G401.6 (cell line): ENCODE measurements at regions not wholly inside any gene's neighbourhood (a gene's known extent, or its start where the extent isn't known, plus 50 kb on each side); places are given as distances from the start of the nearest gene placed in this dataset.
"Not testable (repeated sequence)": the region's sequence is repeated elsewhere in the genome, so short reads cannot be mapped to it uniquely, and the experiment has no call there.

Experiments used
- FAIRE-seq: peaks from 2 replicates; lab custom pipeline; 2012; peaks lifted over from hg19 to GRCh38; lab: Jason Lieb, UNC

DNA sequence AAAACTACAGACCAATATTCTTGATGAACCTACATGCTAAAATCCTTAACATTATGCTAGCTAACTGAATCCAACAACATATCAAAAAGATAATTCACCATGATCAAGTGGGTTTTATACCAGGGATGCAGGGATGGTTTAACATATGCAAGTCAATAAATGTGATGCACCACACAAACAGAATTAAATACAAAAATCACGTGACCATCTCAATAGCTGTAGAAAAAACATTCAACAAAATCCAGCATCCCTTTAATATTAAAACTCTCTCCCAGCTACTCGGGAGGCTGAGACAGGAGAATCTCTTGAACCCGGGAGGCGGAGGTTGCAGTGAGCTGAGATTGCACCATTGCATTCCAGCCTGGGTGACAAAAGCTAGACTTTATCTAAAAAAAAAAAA lies 1056.8 kb downstream of the TSN start:
- not testable (repeated sequence) for FAIRE-seq

DNA sequence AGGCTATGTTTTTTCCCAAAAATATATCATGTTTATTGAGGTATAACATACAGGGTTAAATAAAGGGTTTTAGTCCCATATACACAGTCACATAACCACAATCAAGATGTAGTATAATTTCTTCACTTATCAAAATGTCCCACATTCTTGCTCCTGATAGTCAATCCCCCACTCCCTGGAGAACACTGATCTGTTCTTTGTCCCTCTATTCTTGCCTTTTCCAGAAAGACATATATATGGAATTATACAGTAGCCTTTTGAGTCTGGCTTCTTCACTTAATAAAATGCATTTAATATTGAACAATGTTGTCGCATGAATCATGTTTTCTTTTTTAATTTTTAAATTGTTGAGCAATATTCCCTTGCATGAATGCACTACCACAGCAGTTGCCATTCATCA lies 1059.7 kb downstream of the TSN start:
- no peak for FAIRE-seq

DNA sequence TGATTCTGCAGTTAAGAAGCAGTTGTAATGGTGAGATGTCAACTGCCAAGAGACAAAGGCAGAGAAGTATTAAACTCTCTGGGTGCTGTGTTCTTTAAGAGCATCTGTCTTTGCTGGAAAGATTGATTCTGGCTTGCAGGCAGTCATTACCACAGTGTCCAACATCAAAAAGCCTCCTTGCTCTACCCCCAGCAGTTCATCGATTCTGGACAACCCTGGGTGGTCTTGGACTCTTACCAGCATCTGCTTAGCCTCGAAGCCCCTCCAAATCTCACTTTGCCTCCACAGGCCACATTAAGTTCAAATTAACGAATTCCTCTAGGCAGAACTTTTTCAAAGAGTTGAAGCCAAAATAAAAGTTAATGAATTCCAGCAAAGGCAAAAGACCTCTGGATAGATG lies 1061.4 kb downstream of the TSN start:
- FAIRE-seq = no peak

DNA sequence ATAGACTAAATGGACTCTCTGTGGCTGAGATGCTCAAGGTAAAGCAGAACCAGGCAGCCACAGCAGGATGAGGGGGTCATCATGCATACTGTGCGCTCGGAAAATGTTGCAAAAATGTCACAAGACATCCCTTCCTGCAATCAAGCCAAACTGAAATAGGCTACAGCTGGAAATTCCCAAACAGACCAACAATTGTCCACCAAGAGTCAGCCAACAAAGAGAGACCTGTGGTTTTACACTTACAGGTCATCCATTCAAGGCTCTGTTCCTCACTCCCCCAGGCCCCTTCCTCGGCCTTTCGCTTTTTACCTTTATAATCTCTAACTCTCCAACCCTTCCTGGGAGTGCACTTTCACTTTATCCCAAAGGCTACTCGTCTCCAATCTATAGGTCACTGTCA lies 1066.9 kb downstream of the TSN start:
- no peak for FAIRE-seq

DNA sequence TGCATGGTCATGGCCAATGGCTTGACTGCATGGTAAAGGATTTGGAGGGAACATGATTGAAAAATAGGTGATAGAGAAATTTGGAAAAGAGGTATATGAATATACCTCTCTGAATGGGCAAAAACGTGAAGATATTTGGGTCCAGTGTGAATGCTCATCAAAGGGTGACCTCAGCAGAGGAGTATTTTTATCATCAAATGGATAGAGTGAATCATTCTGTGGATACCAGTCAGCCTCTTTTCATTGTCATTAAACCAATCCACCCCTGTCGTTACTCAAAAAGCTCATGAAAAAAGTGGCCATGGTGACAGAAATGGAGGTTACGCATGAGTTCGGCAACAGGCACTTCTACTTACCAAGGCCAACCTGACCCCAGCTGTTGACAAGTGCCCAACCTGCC lies 1074.7 kb downstream of the TSN start:
- FAIRE-seq = no peak

GRCh38 chr2:122831649-122832048 lies 1076.2 kb downstream of the TSN start:
- no peak for FAIRE-seq

DNA sequence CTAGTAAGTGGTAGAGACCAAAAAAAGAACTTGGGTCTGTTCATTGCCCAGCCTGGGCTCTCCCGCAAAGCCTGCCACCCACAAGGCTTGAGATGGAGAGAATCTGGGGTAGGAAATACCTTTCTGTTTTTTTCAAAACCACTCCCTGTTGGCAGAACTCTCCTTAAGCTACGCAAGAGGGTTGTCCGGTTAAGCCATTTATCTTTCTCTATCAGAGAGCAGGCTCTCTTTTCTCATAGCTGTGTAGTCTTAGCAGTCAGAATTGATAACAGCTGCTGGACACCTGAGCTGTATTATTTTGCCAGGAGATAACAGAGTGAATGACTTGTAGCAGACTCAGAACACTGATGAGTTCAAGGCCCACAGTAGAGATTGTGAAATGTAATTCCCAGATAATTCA lies 1088.1 kb downstream of the TSN start:
- no peak for FAIRE-seq

- no peak for FAIRE-seq
These were observed 1095.7 kb downstream of the TSN start for GRCh38 chr2:122851161-122851560.

- FAIRE-seq = no peak
These were observed 1096.6 kb downstream of the TSN start for GRCh38 chr2:122851972-122852531.

- FAIRE-seq = no peak
These were observed 1101.2 kb downstream of the TSN start for GRCh38 chr2:122856696-122857095.

DNA sequence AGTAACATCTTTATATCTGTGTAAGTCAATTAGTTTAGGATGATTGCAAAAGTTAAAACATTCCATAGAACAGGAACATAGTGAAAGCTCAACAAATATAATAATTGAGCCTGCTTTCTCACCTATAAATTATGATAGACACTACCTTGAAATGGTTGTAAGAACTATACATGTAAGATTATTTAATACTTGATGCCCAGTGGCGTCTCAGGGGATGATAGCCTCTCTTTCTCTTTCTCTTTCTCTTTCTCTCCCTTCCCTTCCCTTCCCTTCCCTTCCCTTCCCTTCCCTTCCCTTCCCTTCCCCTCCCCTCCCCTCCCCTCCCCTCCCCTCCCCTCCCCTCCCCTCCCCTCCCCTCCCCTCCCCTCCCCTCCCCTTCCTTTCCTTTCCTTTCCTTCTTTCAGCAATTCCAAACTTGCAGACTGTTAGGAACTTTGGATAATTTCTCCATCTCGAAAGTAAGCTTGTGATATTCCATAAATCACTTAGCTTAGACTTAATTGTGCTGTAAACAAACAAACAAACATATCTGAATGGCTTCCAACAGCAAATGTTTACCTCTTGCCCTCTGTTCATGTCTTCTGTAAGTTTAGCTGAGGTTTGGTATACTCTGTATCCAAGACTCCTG lies 1102.7 kb downstream of the TSN start:
- FAIRE-seq = no peak

- FAIRE-seq = no peak
These were observed 1103.4 kb downstream of the TSN start for GRCh38 chr2:122858813-122859212.

DNA sequence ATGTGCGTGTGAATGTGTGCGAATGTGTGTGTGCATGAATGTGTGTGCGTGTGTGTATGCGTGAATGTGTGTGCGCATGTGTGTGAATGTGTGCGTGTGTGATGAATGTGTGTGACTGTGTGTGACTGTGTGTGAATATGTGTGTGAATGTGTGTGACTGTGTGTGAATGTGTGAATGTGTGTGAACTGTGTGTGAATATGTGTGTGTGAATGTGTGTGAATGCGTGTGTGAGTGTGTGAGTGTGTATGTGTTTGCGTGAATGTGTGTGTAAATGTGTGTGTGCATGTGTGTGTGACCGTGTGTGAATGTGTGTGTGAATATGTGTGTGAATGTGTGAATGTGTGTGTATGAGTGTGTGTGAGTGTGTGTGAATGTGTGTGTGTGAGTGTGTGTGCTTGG lies 1103.8 kb downstream of the TSN start:
- FAIRE-seq = no peak

GRCh38 chr2:122863532-122863931 lies 1108.1 kb downstream of the TSN start:
- no peak for FAIRE-seq

GRCh38 chr2:122864728-122865127 lies 1109.3 kb downstream of the TSN start:
- no peak for FAIRE-seq

- no peak for FAIRE-seq
These were observed 1110.6 kb downstream of the TSN start for GRCh38 chr2:122866095-122866494.

DNA sequence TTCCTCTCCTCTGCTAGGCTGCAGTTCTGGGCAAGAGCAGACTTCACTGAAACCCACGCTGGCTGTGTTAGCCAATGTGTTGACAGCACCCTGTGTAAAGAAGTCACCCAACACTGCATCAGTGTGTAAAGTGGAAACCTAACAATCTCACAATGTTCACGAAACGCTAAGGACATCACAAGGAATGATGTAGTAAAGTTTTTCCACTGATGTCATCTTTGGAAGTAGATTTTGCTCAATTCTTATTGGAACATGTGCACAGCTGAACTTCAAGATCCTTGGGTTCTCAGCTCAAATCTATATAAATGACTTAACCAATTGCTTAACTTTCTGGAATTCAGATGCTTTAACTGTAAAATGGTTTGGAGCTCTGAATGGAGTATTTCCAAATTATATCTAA lies 1112.5 kb downstream of the TSN start:
- FAIRE-seq = no peak

GRCh38 chr2:122868646-122869275 lies 1113.3 kb downstream of the TSN start:
- no peak for FAIRE-seq

GRCh38 chr2:122873951-122874350 lies 1118.5 kb downstream of the TSN start:
- no peak for FAIRE-seq

DNA sequence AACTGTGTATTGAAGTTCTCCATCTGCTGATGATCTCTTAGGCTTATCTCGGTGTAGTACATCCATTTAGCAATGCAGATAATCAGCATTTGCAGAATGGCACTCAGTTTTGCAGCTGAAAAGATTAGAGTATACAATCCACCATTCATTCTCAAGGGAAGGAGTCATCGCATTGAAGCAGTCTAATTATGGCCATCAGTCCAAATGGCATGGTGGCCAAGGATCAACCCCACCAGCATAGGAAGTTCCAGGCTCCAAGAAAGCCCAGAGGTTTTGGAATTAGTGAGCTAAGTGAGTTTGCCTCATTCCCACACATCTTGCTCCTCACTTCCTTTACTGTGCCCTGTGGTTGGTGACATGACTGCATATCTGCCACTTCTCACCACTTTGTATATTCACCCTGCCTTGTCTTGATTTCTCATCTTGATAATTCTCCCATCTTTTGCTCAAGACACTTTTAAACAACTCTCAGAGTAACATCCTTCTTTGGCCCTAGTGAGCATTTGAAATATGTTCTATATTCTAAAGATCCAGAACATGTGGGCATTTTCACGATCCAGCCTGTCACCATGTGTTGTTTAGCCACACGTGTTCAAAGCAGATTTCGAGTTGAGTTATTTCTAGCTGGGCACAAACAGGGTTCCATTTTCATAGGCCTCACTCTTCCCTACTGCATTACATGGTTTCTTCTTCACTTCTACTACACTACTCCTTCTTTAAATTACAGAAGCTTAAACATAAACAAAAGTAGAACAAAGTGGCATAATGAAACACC lies 1119.8 kb downstream of the TSN start:
- no peak for FAIRE-seq

GRCh38 chr2:122883849-122884248 lies 1128.4 kb downstream of the TSN start:
- FAIRE-seq = no peak

DNA sequence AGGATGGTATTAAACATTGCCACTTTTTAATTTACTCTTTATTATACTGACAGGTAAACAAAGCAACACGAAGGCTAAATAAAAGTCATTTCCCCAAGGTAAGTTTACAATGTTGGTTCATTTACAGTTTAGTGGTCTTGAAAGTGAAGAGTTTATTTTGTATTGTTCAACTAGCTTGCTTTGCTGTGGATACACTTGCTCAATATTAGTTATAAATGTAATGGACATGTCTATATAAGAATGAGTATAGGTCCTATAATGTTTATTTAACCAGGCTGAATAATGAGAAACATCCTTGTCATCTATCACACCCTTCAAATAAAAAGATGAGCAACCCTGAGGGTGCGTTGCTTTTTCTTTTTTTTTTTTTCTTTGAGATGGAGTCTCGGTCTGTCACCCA lies 1129.4 kb downstream of the TSN start:
- FAIRE-seq = no peak

- FAIRE-seq = no peak
These were observed 1130.0 kb downstream of the TSN start for GRCh38 chr2:122885436-122885835.
